H1 (cell line): ENCODE measurements at regions not wholly inside any gene's neighbourhood (a gene's known extent, or its start where the extent isn't known, plus 50 kb on each side); places are given as distances from the start of the nearest gene placed in this dataset.

Experiments used
- CTCF ChIA-PET: fragments of 300-600 bp; sonication (Branson Sonifier 250); formaldehyde crosslinking; loops from one replicate; lab custom pipeline; 2021; ENCODE audit not compliant: partially characterized antibody; lab: Charles Lee
- POLR2A ChIA-PET: fragments of 300-600 bp; sonication (Branson Sonifier 250); formaldehyde crosslinking; loops from one replicate; lab custom pipeline; 2021; ENCODE audit warnings: inconsistent platforms; ENCODE audit not compliant: partially characterized antibody; lab: Charles Lee
- DNase-seq, 2 experiments: peaks; one replicate each; pipeline versions ENCODE4 v3.0.0 to v3.0.0-alpha.2; 2010 to 2022; ENCODE audit warnings: low spot score in 2 of 2, low read depth in 1 of 2, mixed read lengths in 1 of 2
- FAIRE-seq: peaks from 2 replicates; lab custom pipeline; 2011; peaks lifted over from hg19 to GRCh38; lab: Jason Lieb, UNC
- H2AFZ ChIP-seq: 2 replicates; pipeline ENCODE4 v1.8.1; 2012; ENCODE audit warnings: low read length, inconsistent platforms
- H2AK5ac ChIP-seq: 2 replicates; pipeline ENCODE4 v1.6.1; 2013; ENCODE audit warnings: low read depth, low read length
- H2BK120ac ChIP-seq: replicated peaks from 2 replicates; pipeline ENCODE3; 2013; ENCODE audit warnings: low read depth, low read length, inconsistent platforms
- H2BK12ac ChIP-seq: 2 replicates; pipeline ENCODE4 v1.6.1; 2013; ENCODE audit warnings: low read depth, low read length
- H2BK15ac ChIP-seq: 2 replicates; pipeline ENCODE4 v1.6.1; 2013; ENCODE audit warnings: low read length
- H2BK20ac ChIP-seq: 2 replicates; pipeline ENCODE4 v1.6.1; 2013; ENCODE audit warnings: low read length
- H2BK5ac ChIP-seq: 2 replicates; pipeline ENCODE4 v1.6.1; 2013; ENCODE audit warnings: low read depth, low read length
- H3K14ac ChIP-seq: 2 replicates; pipeline ENCODE4 v1.6.1; 2013; ENCODE audit warnings: inconsistent platforms; ENCODE audit not compliant: insufficient read length
- H3K18ac ChIP-seq: 2 replicates; pipeline ENCODE4 v1.6.1; 2013; ENCODE audit warnings: low read length; ENCODE audit errors: extremely low read depth
- H3K23ac ChIP-seq: 2 replicates; pipeline ENCODE4 v1.6.1; 2013; ENCODE audit warnings: inconsistent platforms; ENCODE audit not compliant: insufficient read length
- H3K23me2 ChIP-seq: 2 replicates; pipeline ENCODE4 v1.6.1; 2013; ENCODE audit warnings: low read depth, low read length
- H3K27ac ChIP-seq: 2 replicates; pipeline ENCODE4 v1.6.1; 2011; ENCODE audit warnings: low read depth, low read length, inconsistent platforms
- H3K27me3 ChIP-seq, 4 experiments: replicated peaks in 1 of 4; 1 replicate in 1 of 4; 2 replicates in 3 of 4; pipeline versions ENCODE4 v1.6.1 to v1.8.1; 2011 to 2013; ENCODE audit warnings: low read length in 3 of 4, mild to moderate bottlenecking in 3 of 4, inconsistent platforms in 2 of 4, mixed read lengths in 2 of 4, moderate library complexity in 1 of 4; ENCODE audit not compliant: control insufficient read depth in 3 of 4, insufficient read depth in 3 of 4; ENCODE audit errors: extremely low read depth in 1 of 4
- H3K36me3 ChIP-seq, 4 experiments: 2 replicates each; pipeline versions ENCODE4 v1.6.1 to v1.8.1; 2011 to 2013; ENCODE audit warnings: mild to moderate bottlenecking in 4 of 4, low read length in 3 of 4, moderate library complexity in 2 of 4, control low read depth in 1 of 4, inconsistent platforms in 1 of 4; ENCODE audit not compliant: insufficient read depth in 4 of 4, control insufficient read depth in 2 of 4
- H3K4ac ChIP-seq: replicated peaks from 2 replicates; pipeline ENCODE3; 2013; ENCODE audit warnings: low read length, low read depth, mixed read lengths, inconsistent platforms; ENCODE audit not compliant: insufficient read length
- H3K4me1 ChIP-seq, 4 experiments: replicated peaks in 1 of 4; 1 replicate in 1 of 4; 2 replicates in 3 of 4; pipeline versions ENCODE4 v1.6.1 to v1.8.1; 2011 to 2013; ENCODE audit warnings: low read length in 3 of 4, inconsistent platforms in 2 of 4, mixed read lengths in 1 of 4; ENCODE audit not compliant: insufficient read depth in 4 of 4, control insufficient read depth in 3 of 4
- H3K4me2 ChIP-seq, 2 experiments: 2 replicates each; pipeline versions ENCODE4 v1.6.1 to v1.8.1; 2011 to 2013; ENCODE audit warnings: low read depth in 2 of 2, low read length in 2 of 2, control low read depth in 1 of 2, inconsistent platforms in 1 of 2, mild to moderate bottlenecking in 1 of 2; ENCODE audit not compliant: insufficient read depth in 1 of 2
- H3K4me3 ChIP-seq, 4 experiments: fragments of 200-600, 300-600 bp in 1 of 4; sonication (generic), shearing (Covaris generic), sonication (Bioruptor Twin) in 1 of 4; 2 replicates each; pipeline versions ENCODE4 v1.5.1 to v1.8.1; 2011 to 2016; ENCODE audit warnings: low read length in 4 of 4, low read depth in 3 of 4, control low read depth in 2 of 4, inconsistent platforms in 2 of 4, mild to moderate bottlenecking in 2 of 4, mixed read lengths in 1 of 4, moderate library complexity in 1 of 4; ENCODE audit not compliant: insufficient read depth in 2 of 4; ENCODE audit errors: extremely low read depth in 1 of 4
- H3K56ac ChIP-seq: replicated peaks from 2 replicates; pipeline ENCODE3; 2013; ENCODE audit warnings: low read depth, mild to moderate bottlenecking, mixed read lengths, low read length, inconsistent platforms; ENCODE audit not compliant: insufficient read length
- H3K79me1 ChIP-seq: 2 replicates; pipeline ENCODE4 v1.6.1; 2013; ENCODE audit warnings: low read depth, low read length, control low read depth
- H3K79me2 ChIP-seq, 2 experiments: 2 replicates each; pipeline versions ENCODE4 v1.6.1 to v1.8.1; 2012 to 2013; ENCODE audit warnings: low read length in 2 of 2, mild to moderate bottlenecking in 2 of 2, inconsistent platforms in 1 of 2; ENCODE audit not compliant: insufficient read depth in 2 of 2, control insufficient read depth in 1 of 2
- H3K9ac ChIP-seq, 4 experiments: replicated peaks in 1 of 4; 1 replicate in 1 of 4; 2 replicates in 3 of 4; pipeline versions ENCODE4 v1.6.1 to v1.8.1; 2011 to 2013; ENCODE audit warnings: low read depth in 3 of 4, low read length in 3 of 4, control low read depth in 2 of 4, mild to moderate bottlenecking in 2 of 4, moderate library complexity in 2 of 4, inconsistent platforms in 1 of 4; ENCODE audit errors: extremely low read depth in 1 of 4
- H3K9me3 ChIP-seq, 2 experiments: 2 replicates each; pipeline versions ENCODE4 v1.6.1 to v1.8.1; 2012 to 2013; ENCODE audit warnings: mild to moderate bottlenecking in 2 of 2, moderate library complexity in 2 of 2, control low read depth in 1 of 2, inconsistent platforms in 1 of 2, low read depth in 1 of 2, low read length in 1 of 2, mixed read lengths in 1 of 2; ENCODE audit not compliant: insufficient read depth in 2 of 2
- H4K20me1 ChIP-seq, 2 experiments: replicated peaks in 1 of 2; 2 replicates each; pipeline versions ENCODE3 to v1.8.1; 2011 to 2013; ENCODE audit warnings: inconsistent platforms in 2 of 2, low read length in 2 of 2, mild to moderate bottlenecking in 1 of 2; ENCODE audit not compliant: insufficient read depth in 2 of 2, control insufficient read depth in 1 of 2
- H4K5ac ChIP-seq: 2 replicates; pipeline ENCODE4 v1.6.1; 2013; ENCODE audit warnings: low read length, low read depth, mixed read lengths, inconsistent platforms; ENCODE audit not compliant: insufficient read length
- H4K8ac ChIP-seq: 2 replicates; pipeline ENCODE4 v1.8.0; 2013; ENCODE audit warnings: mild to moderate bottlenecking, moderate library complexity, low read length, inconsistent platforms; ENCODE audit not compliant: insufficient read depth; ENCODE audit errors: extremely low read depth
- H4K91ac ChIP-seq: replicated peaks from 2 replicates; pipeline ENCODE3; 2013; ENCODE audit warnings: low read length, mixed read lengths, inconsistent platforms; ENCODE audit not compliant: insufficient read length
- CTBP2 ChIP-seq: IDR thresholded peaks from 2 replicates; pipeline ENCODE4 v1.7.0; 2011; ENCODE audit warnings: borderline replicate concordance, mild to moderate bottlenecking, moderate library complexity, mixed read lengths, low read length; ENCODE audit not compliant: insufficient read depth, insufficient read length
- RFX5 ChIP-seq: IDR thresholded peaks from 2 replicates; pipeline ENCODE4 v1.6.1; 2011; ENCODE audit warnings: low read depth, low read length, improper control_type of control experiment, borderline replicate concordance
- WGBS, 2 experiments: shearing (Covaris generic) in 1 of 2; methylation state at CpG; one replicate each; pipeline versions ENCODE4 v1.1.6 to v1.1.7; 2013 to 2015; ENCODE audit warnings: low lambda C conversion rate in 2 of 2, mixed read lengths in 2 of 2, inconsistent platforms in 1 of 2, low coverage in 1 of 2, missing lambda C conversion rate in 1 of 2; ENCODE audit not compliant: insufficient replicate concordance in 2 of 2, insufficient coverage in 1 of 2, insufficient read length in 1 of 2; ENCODE audit errors: extremely low coverage in 1 of 2, missing lambda C conversion rate in 1 of 2; 5-methylcytosine and 5-hydroxymethylcytosine counted together

GRCh38 chr17:53472586-53472985 lies 350.1 kb upstream of the KIF2B start:
- TF ChIP-seq CTBP2, result no peak
- TF ChIP-seq RFX5, result no peak
- Histone ChIP-seq H3K23ac (no peak overlapping the region), H3K4ac (no peak overlapping the region), H2BK12ac (no peak overlapping the region), H2BK15ac (no peak overlapping the region), H3K4me3 (no peak overlapping the region), H3K4me2 (no peak overlapping the region), H2BK5ac (no peak overlapping the region), H3K79me2 (no peaks in the 10 kb centered on the region), H3K9ac (no peak overlapping the region), H4K8ac (no peak overlapping the region), H2BK20ac (no peak overlapping the region), H4K91ac (no peak overlapping the region), H3K18ac (no peak overlapping the region), H3K9me3 (peaks cover 0 to 5% of the 10 kb centered on the region in 2 experiments; a peak in 1 of 4 replicates), H3K36me3 (no peaks in the 10 kb centered on the region), H2AK5ac (no peak overlapping the region), H3K4me1 (no peaks in the 10 kb centered on the region), H3K23me2 (no peaks in the 10 kb centered on the region), H3K27me3 (no peaks in the 10 kb centered on the region), H3K14ac (no peak overlapping the region), H3K56ac (no peak overlapping the region), H3K79me1 (no peaks in the 10 kb centered on the region), H2AFZ (no peak overlapping the region), H2BK120ac (no peak overlapping the region), H3K27ac (no peak overlapping the region), H4K20me1 (no peaks in the 10 kb centered on the region), H4K5ac (no peak overlapping the region)
- ChIA-PET POLR2A (no interaction called here), CTCF (interaction anchor here (1.0 kb wide), 1 partner anchor 478 kb away, joined by 3 read pairs; no protein-coding TSS in a partner anchor)
- no peak for FAIRE-seq
- DNase-seq, result no peak
- 100% methylated on average over 1 of the region's 1 CpG; no CpG with 5 or more reads in 1 of the 2 experiments for WGBS, 2 experiments
